Stimulated activated CD4-positive, alpha-beta T cell treated with anti-CD3 and anti-CD28 coated beads, Interleukin-1b, Interleukin-23, amount 100 ng/mL, for 4 hours (primary cell): ENCODE measurements at regions not wholly inside any gene's neighbourhood (a gene's known extent, or its start where the extent isn't known, plus 50 kb on each side); places are given as distances from the start of the nearest gene placed in this dataset.
A peak's percentile ranks its signal among the peaks of the same experiment; 100 is the strongest.

Experiments
- DNase-seq, 2 donors: peaks; one replicate each; pipeline ENCODE4 v3.0.0-alpha.2; 2020; ENCODE audit warnings: low read depth in 2 of 2

DNA sequence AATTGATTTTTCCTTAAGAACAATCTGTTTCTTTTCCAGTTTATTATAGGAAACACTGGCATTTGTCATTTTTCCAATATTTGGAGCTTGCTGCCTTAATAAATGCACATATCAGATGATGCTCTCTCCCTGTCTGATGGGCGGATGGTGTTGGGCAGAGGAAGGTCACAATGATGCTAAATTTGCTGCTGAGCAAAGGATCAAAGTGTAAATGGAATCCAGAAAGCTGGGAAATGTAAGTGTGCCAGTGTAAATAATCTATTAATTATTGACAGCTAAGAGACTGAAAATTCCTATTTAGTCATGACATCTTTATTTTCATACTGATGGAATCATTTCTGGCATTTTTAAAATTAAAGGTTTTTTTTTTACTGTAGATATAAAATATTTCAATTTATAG, 243.2 kb downstream of the PTBP2 start:
- no peak for DNase-seq

DNA sequence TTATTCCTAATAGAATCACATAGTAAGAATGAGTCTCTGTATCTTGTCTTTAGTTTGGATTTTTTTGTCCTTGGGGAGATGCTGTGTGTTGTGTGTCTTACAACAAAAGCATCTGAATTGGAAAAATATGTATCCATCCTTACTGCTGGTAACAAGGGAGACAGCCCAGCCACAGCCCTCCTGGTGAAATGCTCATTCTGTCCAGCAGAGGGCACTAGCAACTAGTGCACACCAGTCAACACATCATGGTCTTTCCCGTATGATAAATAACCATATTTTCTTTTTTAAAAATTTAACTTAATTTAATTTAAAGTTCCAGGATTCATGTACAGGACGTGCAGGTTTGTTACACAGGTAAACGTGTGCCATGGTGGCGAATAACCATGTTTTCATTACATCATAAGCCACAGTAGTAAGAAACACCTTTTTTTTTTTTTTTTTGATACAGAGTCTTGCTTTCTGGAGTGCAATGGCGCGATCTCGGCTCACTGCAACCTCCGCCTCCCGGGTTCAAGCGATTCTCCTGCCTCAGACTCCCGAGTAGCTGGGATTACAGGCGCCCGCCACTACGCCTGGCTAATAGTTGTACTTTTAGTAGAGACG, 245.1 kb downstream of the PTBP2 start:
- DNase-seq: peak; percentile 59 to 63

DNA sequence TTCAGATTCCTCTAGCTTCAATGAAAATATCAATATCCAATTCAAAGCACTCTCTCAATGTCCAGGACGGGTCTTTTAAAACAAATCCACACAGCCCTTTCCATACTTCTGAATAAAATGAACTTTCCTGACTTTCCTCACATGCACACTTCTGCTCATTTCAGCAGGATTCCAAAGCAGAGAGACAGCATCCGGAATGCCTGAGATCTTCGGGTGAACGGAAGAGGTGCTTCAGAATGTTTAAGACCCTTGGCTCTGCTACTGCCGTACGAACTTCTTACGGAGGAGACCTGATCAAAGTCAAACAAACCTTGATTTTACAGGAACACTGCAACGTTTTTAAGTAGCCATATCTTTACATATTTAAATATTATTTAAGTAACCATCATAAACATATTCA, 245.7 kb downstream of the PTBP2 start:
- DNase-seq: no peak

DNA sequence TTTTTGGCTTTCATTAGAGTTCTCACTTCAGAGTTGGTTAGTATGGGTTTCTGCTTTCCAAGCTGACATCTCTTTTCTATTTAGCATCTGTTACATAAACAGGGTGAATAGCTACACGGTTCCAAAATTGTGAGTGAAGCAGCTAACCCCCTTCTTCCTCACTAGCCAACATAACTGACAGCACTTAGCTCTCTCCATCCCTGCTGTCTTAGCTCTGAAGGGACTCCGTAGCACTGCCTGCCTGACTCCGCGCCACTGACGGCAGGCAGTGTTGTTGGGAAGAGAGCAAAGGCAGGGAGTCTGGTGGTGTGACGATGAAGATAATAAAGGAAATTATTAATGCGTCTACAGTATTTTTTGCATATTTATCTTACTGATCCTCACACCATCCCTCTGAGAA, 247.0 kb downstream of the PTBP2 start:
- DNase-seq: no peak

DNA sequence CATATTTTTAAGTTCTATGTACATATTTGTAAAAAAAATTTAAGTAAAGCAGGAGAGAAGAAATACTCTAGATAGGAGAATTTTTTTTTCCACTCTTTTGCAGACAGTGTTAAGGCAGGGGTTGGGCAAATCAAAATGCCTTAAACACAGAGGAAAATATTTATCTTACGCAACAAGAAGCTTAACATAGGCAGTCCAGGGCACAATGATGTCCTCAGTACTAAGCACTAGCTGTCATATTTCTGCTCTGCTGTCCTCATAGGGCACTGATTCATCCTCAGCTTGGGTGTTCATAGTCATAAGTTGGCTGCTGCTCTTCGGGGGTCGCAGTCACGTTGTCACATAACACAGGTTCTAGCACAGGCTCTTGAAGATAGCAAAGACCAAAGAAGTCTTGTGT, 247.4 kb downstream of the PTBP2 start:
- DNase-seq: no peak

DNA sequence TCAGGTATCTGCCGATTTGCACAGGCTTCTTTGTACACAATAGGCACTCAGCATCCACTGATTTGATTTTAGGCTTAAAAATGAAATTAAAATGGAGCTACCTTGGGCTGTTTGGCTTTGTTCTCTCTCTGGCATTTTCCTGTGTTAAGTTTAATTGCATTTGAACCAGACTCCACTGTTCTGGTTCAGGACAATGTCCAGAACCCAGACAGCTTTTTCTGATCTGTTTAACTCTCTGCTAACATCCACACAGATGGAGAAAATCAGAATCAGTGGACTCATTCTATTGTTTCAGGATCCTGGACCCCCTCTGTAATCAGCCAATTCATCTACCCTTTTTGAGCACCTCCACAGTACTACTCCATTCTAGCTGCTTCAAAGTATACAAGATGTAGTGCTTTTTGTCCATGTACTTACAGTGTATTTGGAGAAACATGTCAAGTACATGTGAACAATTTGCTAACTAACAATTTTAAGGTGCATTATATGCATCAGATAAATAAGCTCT, 248.1 kb downstream of the PTBP2 start:
- DNase-seq: no peak

DNA sequence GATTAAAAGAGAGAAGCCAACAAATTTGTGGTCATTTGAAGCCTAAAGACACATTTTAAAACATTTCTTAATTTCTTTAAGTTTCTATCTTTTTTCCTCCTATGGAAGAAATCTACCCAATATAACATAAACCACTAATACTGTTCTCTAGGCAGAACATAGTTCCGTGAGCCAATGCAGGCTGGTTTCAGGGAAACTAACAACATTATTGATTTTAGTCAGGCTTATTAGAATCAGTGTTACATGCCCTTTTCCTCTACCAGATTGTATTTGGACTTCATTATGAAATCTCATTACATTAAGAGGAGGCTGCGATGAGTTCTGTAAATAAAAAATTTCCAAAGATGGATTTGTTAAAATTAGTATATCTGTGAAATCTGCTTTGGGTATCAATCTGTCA, 249.9 kb downstream of the PTBP2 start:
- DNase-seq: no peak

DNA sequence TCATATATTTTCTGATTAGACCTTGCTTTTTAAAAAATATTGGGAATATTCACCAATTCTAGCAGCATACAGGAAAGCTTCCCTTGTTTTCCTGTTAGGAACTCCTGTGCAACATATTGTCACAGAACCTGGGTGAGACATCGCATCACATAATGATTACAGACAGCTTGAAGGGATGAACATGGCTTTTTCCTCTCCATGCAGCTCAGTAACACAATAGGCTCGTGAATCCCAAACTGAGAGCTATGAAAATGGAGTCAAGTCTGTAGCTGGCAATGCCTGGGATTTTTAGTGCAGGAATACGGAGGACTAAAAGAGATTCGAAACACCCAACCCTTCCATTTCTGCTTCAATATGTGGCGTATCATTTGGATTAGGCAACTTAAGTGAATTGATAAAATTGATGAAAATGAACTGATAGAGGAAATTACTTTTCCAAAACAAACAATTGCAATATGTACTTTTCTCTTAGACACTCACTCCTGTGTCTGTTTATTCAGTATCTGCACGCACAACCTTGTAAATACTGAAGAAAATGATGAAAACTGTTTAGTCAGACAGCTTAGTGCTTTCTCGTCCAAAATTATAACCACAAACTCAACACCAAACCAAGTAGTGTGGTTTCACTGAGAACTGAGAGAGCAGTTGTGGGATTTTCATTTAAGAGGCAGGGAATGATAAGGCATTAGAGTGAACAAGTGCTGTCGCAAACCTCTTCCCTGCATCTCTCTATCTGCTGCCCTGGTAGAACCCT, 250.4 kb downstream of the PTBP2 start:
- DNase-seq: no peak

DNA sequence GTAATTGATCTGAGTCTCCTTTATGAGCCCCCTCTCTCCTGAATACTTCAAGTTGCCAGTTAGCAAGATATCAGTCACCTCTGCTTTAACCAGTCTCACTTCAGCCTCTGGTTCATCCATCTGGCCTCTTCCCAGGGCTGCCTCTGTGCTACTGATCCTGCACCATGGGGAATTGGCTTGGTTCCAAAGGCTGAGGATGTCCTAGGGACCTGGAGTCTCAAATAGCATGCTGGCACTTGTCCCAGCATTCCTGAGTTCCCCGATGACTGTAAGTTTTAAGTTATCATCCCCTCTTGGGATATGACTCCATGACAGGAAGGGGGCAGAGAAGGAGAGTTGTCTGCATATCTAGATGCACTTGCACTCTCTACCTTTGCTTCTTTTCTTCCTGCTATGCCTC, 252.0 kb downstream of the PTBP2 start:
- no peak for DNase-seq

DNA sequence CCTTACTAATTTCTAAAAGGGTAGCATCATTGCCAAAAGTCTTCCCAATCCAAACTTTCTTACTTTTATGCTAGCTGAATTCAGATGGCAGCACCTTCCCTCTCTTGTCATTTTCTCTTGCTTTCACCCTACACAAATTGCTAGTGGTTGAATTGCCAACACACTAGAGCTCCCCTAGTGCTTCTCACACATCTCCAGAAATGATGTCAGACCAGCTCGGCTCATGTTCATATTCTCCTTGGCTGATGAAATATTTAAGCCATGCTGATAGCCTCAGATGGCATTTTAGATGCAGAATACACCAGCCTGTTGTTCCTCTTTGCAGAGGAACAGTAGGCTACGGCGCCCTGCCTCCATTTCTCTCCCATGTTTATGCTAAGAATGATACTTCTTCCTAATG, 256.9 kb downstream of the PTBP2 start:
- DNase-seq: no peak

DNA sequence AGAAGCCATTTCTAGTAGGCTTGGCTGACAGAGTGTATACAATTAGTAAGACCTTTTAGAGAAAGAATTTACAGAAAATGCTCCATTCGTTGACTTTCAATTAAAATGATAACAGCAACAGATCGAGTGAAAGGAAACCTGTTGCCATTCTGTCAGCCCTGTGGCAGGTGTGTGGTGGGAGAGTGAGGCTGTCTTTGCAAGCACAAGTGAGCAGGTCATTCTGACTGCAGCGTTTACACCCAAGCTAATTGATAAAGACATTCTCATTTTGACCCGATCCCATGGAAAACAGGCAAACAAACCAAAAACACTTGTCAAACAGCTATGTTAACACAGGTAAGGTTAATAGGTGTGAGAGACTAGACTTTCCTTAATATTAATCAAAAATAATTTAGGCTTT, 257.3 kb downstream of the PTBP2 start:
- no peak for DNase-seq

DNA sequence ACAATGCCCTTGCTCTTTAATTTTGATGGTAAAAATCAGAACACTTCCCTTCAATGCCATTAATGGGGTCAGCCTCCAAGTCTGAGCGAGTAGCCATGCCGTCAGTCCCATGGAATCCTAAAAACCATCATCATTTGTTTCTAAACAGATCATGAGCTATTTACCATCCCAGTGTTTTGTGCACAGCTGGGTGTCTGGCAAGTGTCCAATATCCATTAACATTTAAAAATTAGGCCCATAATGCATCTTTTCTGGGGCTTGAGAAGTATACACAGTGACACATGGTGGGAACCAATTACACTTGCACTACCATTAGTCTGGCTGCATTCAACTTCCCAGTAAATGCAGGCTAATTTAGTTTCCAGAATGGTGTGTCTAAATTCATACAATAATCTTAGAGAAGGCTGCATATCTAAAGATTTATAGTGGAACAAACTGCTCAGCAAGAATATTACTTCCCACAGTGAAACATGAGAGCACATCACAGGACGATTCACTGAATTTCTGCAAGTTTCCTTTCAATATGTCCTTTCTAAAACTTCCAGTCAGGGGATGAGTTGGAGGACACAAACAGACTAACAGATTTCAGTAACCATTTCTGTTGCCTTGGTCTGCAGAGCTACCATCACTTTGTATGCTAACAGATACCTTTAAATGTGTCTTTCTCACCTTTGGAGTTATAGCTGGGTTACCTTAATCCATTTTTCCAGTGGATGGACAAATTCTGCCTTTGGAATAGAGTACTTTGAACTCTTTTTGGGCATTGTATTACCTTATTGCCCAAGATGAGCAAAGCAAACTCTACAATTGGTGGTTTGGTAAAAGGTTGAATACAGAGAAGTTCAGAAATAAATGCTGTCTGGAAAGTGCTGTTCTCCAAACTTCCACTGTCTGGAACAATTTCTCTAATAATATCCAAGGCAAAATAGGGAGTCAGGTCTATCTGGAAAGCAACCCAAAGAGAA, 258.0 kb downstream of the PTBP2 start:
- no peak for DNase-seq

DNA sequence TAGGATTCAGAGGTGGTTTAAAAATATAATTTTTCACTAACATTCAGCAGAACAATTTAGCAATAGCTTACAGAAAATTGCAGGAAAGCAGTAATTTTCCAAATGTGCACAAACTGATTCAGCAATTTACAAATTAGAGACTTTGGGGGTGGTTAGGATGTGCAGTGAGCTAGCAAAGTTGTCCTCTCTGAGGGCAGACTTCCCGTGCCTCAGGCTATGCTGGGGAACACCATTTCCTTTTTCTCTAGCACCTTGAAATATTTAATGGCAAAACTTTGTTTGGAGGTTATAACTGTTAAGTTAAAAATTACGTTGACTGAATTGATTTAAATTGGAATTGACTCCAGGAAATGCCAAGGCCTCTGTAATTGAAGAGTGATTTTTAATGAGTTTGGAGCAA, 258.9 kb downstream of the PTBP2 start:
- no peak for DNase-seq

DNA sequence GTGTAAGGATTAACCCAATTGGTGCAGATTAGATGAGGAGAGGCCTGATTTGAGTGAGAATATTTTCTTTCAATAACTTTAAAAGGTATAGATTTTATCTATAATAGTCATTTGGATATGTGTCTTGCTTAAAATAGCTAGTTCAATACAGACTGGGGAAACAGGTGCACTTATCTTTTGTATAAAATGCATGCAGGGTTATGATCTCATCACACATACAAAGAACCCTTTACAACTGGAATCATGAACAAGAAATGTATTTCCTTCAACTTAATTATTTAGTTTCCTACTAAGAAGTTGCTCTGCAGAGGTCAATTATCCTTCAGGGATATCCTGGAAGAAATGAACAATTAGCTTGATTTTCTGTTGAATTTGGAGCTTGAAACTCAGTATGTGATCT, 259.6 kb downstream of the PTBP2 start:
- no peak for DNase-seq

DNA sequence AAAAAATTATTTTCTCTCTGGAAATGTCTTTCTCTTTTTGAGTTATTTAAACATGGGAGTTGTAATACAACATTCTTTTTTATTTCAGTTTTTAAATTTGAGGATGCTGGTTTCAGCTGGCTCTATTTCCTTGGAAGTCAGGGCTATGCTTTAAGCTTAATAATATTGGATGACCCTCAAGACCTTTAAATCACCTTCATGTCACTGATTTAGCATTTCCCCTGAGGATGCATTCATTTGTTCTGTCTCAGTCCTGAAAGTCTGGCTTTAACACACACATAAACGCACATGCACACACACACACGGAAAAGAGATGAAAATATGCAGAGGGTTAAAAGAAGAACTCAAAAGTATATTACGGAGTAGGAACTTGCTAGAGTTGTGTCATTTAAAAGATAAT, 260.5 kb downstream of the PTBP2 start:
- DNase-seq: no peak

DNA sequence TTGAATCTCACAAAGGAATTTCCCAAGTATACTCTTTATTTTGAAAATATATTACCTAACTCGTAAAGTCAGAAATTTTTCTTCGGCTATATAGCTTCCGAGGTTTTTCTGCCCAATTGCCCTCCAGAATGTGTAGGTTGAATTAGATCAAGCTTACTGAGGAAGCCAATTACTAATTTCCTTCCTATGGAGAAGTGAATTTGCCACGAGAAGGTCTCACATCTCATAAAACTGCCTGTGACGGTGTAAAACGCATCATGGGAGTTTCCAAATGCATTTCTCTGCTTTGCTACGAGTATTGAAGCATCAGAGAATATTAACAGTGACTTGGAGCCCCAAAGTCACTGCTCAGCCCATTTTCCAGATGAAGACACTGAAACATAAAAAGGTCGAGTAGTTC, 262.3 kb downstream of the PTBP2 start:
- no peak for DNase-seq

DNA sequence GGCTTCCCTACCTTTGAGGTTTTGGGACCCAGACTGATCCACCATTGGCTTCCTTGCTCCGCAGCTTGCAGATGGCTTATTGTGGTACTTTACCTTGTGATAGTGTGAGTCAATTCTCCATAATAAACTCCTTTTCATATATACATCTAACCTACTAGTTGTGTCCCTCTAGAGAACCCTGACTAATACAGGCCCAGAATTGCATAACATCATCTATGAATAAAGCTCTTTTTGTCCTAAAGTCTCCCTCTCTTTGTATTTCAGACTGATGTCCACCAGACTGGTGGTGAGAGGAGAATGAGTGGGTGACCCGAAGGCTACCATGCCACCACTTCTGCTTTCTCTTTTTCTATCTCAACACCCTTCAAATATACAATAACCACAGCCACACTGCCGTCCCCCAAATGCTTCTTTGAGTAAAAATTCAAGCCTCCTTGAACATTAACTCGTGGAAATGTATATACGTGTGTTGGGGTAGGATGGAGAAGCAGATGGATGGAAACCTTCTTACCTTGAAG, 265.7 kb downstream of the PTBP2 start:
- DNase-seq: no peak

DNA sequence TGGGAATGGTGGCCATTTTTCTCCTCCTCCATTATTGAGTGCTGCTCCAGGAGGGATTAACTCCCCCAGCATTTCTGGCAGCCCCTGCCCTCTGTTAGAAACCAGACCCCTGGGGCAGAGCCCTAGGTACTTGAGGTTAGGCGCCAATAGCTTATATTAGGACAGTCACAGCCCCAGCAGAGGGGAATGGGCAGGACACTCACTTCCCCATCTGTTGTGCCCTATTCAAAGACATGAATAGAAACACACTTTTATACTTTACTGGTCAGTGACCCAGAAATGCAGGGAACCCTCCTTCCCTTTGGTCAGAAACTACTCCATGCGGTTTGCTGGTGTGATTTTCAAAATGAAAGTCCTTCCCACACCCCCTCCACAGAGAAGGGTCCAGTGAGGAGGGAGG, 267.7 kb downstream of the PTBP2 start:
- DNase-seq: no peak

DNA sequence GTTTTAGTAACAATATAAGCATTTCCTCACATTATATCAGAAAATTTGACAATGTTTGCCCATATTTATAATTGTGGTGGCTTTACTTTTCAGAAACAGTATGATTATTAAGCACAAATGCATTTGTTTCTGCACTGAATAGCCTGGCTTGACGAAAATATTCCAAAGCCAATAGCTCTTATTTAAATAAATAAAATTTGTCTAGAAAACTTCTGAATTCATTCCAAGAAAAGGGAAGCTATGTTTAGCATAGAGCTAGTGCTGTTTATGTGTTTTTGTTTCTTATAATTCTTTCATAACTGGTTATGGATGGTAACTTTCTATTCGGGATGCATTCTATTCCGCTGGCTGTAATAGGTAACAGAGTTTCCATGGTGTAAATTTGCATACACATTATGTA, 268.6 kb downstream of the PTBP2 start:
- DNase-seq: no peak

DNA sequence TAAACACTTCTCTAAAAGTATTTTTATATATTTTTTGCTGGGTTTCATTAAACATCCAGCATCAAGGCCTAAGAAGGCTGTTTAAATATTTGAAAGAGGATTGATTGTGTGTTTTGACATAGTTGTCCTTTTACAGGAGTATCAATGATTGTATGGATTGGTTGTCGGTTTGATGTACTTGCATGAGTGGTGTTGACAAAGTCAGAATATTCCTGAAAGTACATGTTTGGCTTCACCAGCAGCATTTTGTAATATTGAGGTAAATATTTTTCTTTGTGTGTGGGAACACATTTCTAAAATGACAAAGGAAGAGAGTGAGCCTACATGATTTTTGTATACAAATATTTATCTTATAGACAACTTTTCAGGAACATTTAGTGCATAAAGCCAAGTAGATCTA, 269.7 kb downstream of the PTBP2 start:
- no peak for DNase-seq

DNA sequence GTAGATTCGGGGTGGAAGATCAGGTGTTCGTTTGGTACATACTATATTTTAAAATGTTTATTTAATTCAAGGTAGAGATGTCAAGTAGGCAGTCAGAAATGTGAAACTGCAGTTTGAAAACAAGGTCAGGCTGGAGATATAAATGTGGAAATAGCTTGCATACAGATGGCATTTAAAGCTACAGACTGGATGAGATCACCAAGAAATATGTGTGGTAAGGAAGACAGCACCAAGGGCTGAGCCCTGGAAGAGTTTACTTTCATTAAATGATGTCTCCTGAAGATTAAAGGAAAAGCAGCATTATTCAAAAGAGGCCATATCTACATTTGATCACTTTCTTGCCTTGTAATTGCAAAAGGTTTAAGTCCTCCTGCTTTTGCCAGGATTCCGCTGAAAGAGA, 271.3 kb downstream of the PTBP2 start:
- no peak for DNase-seq

DNA sequence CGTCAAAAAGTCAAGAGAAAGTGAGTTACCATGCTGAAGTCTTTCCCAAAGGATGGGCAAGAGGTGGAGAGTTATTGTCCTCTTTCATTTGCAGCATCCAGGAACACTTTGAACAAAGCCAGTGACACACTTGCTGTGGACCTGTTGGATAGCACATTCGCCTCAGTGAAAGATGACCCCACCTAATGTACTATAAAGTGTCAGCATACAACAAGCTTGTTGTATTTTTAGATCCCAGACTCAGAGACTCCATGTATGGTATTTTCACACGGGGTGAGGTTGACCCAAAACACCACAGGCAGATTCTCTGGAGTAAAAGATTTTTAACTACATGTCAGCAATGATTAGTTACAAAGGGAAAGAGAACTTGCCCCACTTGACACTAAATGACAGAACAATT, 273.8 kb downstream of the PTBP2 start:
- DNase-seq: no peak
